Epithelial cell of esophagus (primary cell): ENCODE measurements at regions not wholly inside any gene's neighbourhood (a gene's known extent, or its start where the extent isn't known, plus 50 kb on each side); places are given as distances from the start of the nearest gene placed in this dataset.

Source experiments
- DNase-seq: peaks from one replicate; pipeline ENCODE4 v3.0.0; 2010; ENCODE audit warnings: low read depth
- H3K4me3 ChIP-seq: 2 replicates; pipeline ENCODE4 v1.5.1; 2011; ENCODE audit warnings: mild to moderate bottlenecking, low read length, control low read depth
- CTCF ChIP-seq: IDR thresholded peaks from 2 replicates; pipeline ENCODE4 v1.5.1; 2011; ENCODE audit warnings: low read depth, mild to moderate bottlenecking, low read length, control low read depth, inconsistent platforms; ENCODE audit not compliant: insufficient read depth; ENCODE audit errors: missing control alignments

GRCh38 chr22:27540656-27541396 lies 260.7 kb downstream of the MN1 start:
- DNase-seq, result no peak
- no peak overlapping the region for H3K4me3 ChIP-seq
- no peak for TF ChIP-seq CTCF

- TF ChIP-seq CTCF, result no peak
- DNase-seq, result no peak
- no peak overlapping the region for H3K4me3 ChIP-seq
These were observed 259.7 kb downstream of the MN1 start for GRCh38 chr22:27541836-27542235.

GRCh38 chr22:27542602-27543001 lies 259.0 kb downstream of the MN1 start:
- no peak for DNase-seq
- no peak for TF ChIP-seq CTCF
- no peak overlapping the region for H3K4me3 ChIP-seq

GRCh38 chr22:27543460-27543859 lies 258.1 kb downstream of the MN1 start:
- DNase-seq, result no peak
- H3K4me3 ChIP-seq, result no peak overlapping the region
- TF ChIP-seq CTCF, result no peak

GRCh38 chr22:27545085-27545484 lies 256.5 kb downstream of the MN1 start:
- DNase-seq, result no peak
- no peak overlapping the region for H3K4me3 ChIP-seq
- TF ChIP-seq CTCF, result no peak

- no peak for DNase-seq
- no peak for TF ChIP-seq CTCF
- no peak overlapping the region for H3K4me3 ChIP-seq
These were observed 255.2 kb downstream of the MN1 start for GRCh38 chr22:27546157-27546935.

- no peak overlapping the region for H3K4me3 ChIP-seq
- no peak for TF ChIP-seq CTCF
- no peak for DNase-seq
These were observed 250.2 kb downstream of the MN1 start for GRCh38 chr22:27551402-27551801.
